Mesothelial cell of epicardium (in vitro differentiated cells): ENCODE measurements at regions not wholly inside any gene's neighbourhood (a gene's known extent, or its start where the extent isn't known, plus 50 kb on each side); places are given as distances from the start of the nearest gene placed in this dataset.

ENCODE experiments used
- DNase-seq, 2 experiments: peaks; one replicate each; pipeline ENCODE4 v3.0.0; 2021; ENCODE audit warnings: low spot score in 2 of 2; ENCODE audit not compliant: unreplicated experiment in 2 of 2
- H3K27ac Mint-ChIP-seq: 2 replicates; pipeline ENCODE4 v1.8.0; 2021; ENCODE audit warnings: mixed read lengths
- H3K27me3 Mint-ChIP-seq: 2 replicates; pipeline ENCODE4 v1.8.0; 2021; ENCODE audit warnings: low read depth, mixed read lengths
- H3K36me3 Mint-ChIP-seq: 2 replicates; pipeline ENCODE4 v1.8.0; 2021; ENCODE audit warnings: mixed read lengths
- H3K4me1 Mint-ChIP-seq: 2 replicates; pipeline ENCODE4 v1.8.0; 2021; ENCODE audit warnings: mixed read lengths
- H3K4me3 Mint-ChIP-seq: 2 replicates; pipeline ENCODE4 v1.8.0; 2021; ENCODE audit warnings: mild to moderate bottlenecking, moderate library complexity, mixed read lengths
- H3K9me3 Mint-ChIP-seq: 2 replicates; pipeline ENCODE4 v1.8.0; 2021; ENCODE audit warnings: mixed read lengths
- TF ChIP-seq, protein P1 (sequence below): fragments of 200-600 bp; sonication (generic); IDR thresholded peaks from one replicate; pipeline ENCODE4 v1.5.0; 2021; ENCODE audit warnings: antibody characterized with exemption; ENCODE audit not compliant: unreplicated experiment

DNA sequence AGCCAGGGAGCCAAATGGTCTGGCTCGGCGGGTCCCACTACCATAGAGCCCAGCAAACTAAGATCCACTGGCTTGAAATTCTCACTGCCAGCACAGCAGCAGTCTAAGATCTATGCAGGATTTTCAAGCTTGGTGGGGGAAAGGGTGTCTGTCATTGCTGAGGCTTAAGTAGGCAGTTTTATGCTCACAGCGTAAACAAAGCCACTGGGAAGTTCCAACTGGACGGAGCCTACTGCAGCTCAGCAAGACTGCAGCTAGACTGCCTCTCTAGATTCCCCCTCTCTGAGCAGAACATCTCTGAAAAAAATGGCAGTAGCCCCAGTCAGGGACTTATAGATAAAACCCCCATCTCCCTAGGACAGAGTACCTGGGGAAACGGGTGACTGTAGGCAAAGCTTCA is 277.6 kb upstream of the PHF14 start:
- H3K27ac Mint-ChIP-seq = no peak overlapping the region
- no peak overlapping the region for H3K4me3 Mint-ChIP-seq
- H3K36me3 Mint-ChIP-seq = peaks cover 17% of the 10 kb centered on the region
- no peak for DNase-seq
- H3K4me1 Mint-ChIP-seq = no peaks in the 10 kb centered on the region
- H3K27me3 Mint-ChIP-seq = no peaks in the 10 kb centered on the region
- peaks cover 48% of the 10 kb centered on the region for H3K9me3 Mint-ChIP-seq
- TF ChIP-seq, protein P1, sequence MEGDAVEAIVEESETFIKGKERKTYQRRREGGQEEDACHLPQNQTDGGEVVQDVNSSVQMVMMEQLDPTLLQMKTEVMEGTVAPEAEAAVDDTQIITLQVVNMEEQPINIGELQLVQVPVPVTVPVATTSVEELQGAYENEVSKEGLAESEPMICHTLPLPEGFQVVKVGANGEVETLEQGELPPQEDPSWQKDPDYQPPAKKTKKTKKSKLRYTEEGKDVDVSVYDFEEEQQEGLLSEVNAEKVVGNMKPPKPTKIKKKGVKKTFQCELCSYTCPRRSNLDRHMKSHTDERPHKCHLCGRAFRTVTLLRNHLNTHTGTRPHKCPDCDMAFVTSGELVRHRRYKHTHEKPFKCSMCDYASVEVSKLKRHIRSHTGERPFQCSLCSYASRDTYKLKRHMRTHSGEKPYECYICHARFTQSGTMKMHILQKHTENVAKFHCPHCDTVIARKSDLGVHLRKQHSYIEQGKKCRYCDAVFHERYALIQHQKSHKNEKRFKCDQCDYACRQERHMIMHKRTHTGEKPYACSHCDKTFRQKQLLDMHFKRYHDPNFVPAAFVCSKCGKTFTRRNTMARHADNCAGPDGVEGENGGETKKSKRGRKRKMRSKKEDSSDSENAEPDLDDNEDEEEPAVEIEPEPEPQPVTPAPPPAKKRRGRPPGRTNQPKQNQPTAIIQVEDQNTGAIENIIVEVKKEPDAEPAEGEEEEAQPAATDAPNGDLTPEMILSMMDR = no peak

DNA sequence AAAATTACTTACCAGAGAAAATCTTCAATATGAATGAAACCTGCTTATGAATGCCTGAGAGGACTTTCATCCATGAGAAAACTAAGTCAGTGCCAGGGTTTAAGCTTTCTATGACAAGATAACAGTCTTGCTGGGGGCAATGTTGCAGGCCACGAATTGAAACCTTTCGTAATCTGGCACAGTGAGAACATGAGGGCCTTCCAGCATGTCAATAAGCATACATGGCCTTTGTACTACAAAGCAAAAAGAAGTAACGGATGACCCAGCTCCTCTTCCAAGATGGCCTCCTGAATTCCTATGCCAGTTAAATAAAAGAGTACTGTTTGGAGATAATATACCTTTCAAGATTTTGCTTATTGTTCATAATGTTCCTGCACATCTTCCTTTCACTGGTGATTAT is 270.6 kb upstream of the PHF14 start:
- Mint-ChIP-seq H3K27me3 (no peaks in the 10 kb centered on the region), H3K27ac (no peak overlapping the region), H3K9me3 (peaks cover 30% of the 10 kb centered on the region), H3K4me3 (no peak overlapping the region), H3K36me3 (peaks cover 14% of the 10 kb centered on the region), H3K4me1 (peaks cover 12% of the 10 kb centered on the region)
- no peak for DNase-seq
- TF ChIP-seq, protein P1 = no peak

DNA sequence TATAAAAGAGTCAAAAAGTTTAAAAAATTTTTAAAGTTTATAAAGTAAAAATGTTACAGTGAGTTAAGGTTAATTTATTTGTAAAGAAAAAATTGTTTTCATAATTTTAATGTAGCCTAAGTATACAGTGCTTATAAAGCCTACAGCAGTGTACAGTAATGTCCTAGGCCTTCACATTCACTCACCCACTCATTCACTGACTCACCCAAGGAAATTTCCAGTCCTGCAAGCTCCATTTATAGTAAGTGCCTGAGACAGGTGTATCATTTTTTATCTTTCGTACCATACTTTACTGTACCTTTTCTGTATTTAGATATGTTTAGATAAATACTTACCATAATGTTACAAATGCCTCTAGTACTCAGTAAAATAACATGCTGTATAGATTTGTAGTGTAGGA is 269.7 kb upstream of the PHF14 start:
- peaks cover 13% of the 10 kb centered on the region for H3K4me1 Mint-ChIP-seq
- TF ChIP-seq, protein P1 = no peak
- peaks cover 22% of the 10 kb centered on the region for H3K9me3 Mint-ChIP-seq
- H3K27me3 Mint-ChIP-seq = no peaks in the 10 kb centered on the region
- no peak overlapping the region for H3K4me3 Mint-ChIP-seq
- DNase-seq = no peak
- no peak overlapping the region for H3K27ac Mint-ChIP-seq
- H3K36me3 Mint-ChIP-seq = peaks cover 14% of the 10 kb centered on the region

DNA sequence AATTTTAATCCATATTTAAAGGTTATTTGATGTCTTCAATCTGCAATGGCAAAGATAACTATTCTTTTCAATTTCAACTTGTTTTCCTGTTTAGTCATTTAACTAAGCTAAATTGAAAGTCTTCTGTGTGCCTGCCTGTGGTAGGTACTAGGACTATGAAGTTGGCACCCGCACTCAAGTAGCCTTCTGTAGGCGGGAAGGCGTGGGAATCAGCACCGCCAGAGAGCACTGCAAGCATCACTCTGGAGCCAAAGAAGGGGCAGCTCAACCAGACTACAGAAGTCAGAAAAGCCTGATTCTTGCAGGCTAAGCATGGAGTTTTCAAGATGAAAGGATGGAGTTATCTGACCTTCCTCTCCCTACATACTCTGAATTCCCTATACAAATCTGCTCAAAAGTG is 269.0 kb upstream of the PHF14 start:
- H3K27me3 Mint-ChIP-seq = no peaks in the 10 kb centered on the region
- TF ChIP-seq, protein P1 = no peak
- peaks cover 13% of the 10 kb centered on the region for H3K4me1 Mint-ChIP-seq
- H3K27ac Mint-ChIP-seq = no peak overlapping the region
- peaks cover 14% of the 10 kb centered on the region for H3K36me3 Mint-ChIP-seq
- H3K4me3 Mint-ChIP-seq = no peak overlapping the region
- DNase-seq = no peak
- peaks cover 16% of the 10 kb centered on the region for H3K9me3 Mint-ChIP-seq

DNA sequence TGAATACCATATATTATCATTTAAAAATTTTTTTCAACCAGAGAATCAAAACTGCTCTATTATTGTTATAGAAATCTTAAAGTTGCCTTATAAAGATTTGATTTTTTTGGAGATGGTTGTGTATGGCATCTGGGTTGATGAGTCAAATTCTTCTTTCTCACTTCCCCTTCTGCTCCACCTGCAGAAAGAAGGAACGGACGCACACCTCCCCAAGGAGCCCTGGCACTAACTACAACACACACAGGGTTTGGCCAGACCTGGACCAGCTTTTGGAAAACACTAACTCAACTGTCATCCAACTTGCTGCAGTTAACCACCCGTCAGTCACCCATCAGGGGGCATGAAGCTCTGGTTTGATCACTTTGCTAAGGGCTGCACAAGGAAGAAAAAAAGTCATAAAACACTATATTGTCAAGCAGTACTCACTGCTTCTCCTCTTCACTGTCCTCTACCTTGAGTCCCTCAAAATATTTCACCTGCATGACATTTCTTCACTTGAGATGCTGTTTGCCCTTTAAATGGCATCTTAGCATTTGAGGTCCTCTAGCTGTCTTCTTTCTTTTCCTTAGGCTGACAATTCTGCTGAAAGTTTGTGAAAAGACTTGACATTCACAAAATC is 266.7 kb upstream of the PHF14 start:
- no peaks in the 10 kb centered on the region for H3K9me3 Mint-ChIP-seq
- TF ChIP-seq, protein P1 = no peak
- H3K36me3 Mint-ChIP-seq = no peaks in the 10 kb centered on the region
- no peak overlapping the region for H3K27ac Mint-ChIP-seq
- DNase-seq = no peak
- peaks cover 25% of the 10 kb centered on the region for H3K4me1 Mint-ChIP-seq
- no peak overlapping the region for H3K4me3 Mint-ChIP-seq
- H3K27me3 Mint-ChIP-seq = no peaks in the 10 kb centered on the region

DNA sequence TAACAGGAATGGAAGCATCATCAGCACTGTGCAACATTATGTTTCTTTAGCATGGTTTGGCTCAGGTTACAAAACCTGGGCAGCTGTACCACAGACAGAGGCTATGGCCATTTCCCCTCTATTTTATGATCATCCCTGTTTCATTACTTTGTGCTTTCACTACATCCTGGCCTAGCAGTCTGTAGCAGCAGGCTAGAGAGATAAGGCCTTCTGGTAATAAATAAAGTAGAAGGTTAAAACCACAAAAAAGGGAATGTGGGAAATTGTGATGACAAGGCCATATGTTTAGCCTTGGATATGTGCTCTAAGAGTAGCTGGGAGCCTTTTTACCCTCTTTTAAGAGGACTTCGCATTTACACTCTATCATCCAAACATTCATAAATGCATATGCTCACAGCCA is 266.2 kb upstream of the PHF14 start:
- TF ChIP-seq, protein P1 = no peak
- Mint-ChIP-seq H3K4me1 (peaks cover 25% of the 10 kb centered on the region), H3K4me3 (no peak overlapping the region), H3K36me3 (no peaks in the 10 kb centered on the region), H3K27me3 (no peaks in the 10 kb centered on the region), H3K27ac (no peak overlapping the region), H3K9me3 (no peaks in the 10 kb centered on the region)
- no peak for DNase-seq
